ENCODE measurements at regions not wholly inside any gene's neighbourhood (a gene's known extent, or its start where the extent isn't known, plus 50 kb on each side); places are given as distances from the start of the nearest gene placed in this dataset.

- no peak for TF ChIP-seq CTCF (IDR thresholded peaks at IDR 0.05 in 2 of 3, conservative IDR thresholded peaks at IDR 0.05 in 1 of 3; ENCODE audit: control insufficient read depth in 2 of 3, extremely low read depth in 1 of 3, insufficient read depth in 1 of 3, low read depth in 3 of 3, low read length in 3 of 3)
- TF ChIP-seq PBX3 (IDR thresholded peaks at IDR 0.05; ENCODE audit: insufficient replicate concordance, low read depth, low read length), result no peak
- no peak for TF ChIP-seq GABPA (IDR thresholded peaks at IDR 0.05; ENCODE audit: low read depth)
- no peak for TF ChIP-seq CHD4 (IDR thresholded peaks at IDR 0.05)
- no peak for TF ChIP-seq RFX5 (IDR thresholded peaks at IDR 0.05; ENCODE audit: low read depth, low read length)
- TF ChIP-seq SUZ12 (IDR thresholded peaks at IDR 0.05; ENCODE audit: unreplicated experiment), result no peak
- no peak for TF ChIP-seq BCL11A (IDR thresholded peaks at IDR 0.05; ENCODE audit: low read depth, low read length)
- no peak for TF ChIP-seq EP300 (IDR thresholded peaks at IDR 0.05; ENCODE audit: borderline replicate concordance in 1 of 2, control insufficient read depth in 1 of 2, low read depth in 2 of 2, low read length in 2 of 2)
- TF ChIP-seq MYC (IDR thresholded peaks at IDR 0.05; ENCODE audit: insufficient read depth, insufficient read length, insufficient replicate concordance, low read length, severe bottlenecking), result no peak
- TF ChIP-seq CHD1 (IDR thresholded peaks at IDR 0.05; ENCODE audit: low read depth, low read length), result no peak
- no peak for TF ChIP-seq CBX5 (IDR thresholded peaks at IDR 0.05; ENCODE audit: low read depth)
- TF ChIP-seq POLR2A (IDR thresholded peaks at IDR 0.05; ENCODE audit: low read depth, low read length), result no peak
- TF ChIP-seq ESRRA (IDR thresholded peaks at IDR 0.05; ENCODE audit: low read length), result no peak
These were observed 439.2 kb downstream of the TNS1 start for GRCh38 chr2:217563565-217563964.

Measured in GM12878 (cell line).